ENCODE measurements at regions not wholly inside any gene's neighbourhood (a gene's known extent, or its start where the extent isn't known, plus 50 kb on each side); places are given as distances from the start of the nearest gene placed in this dataset.

DNA sequence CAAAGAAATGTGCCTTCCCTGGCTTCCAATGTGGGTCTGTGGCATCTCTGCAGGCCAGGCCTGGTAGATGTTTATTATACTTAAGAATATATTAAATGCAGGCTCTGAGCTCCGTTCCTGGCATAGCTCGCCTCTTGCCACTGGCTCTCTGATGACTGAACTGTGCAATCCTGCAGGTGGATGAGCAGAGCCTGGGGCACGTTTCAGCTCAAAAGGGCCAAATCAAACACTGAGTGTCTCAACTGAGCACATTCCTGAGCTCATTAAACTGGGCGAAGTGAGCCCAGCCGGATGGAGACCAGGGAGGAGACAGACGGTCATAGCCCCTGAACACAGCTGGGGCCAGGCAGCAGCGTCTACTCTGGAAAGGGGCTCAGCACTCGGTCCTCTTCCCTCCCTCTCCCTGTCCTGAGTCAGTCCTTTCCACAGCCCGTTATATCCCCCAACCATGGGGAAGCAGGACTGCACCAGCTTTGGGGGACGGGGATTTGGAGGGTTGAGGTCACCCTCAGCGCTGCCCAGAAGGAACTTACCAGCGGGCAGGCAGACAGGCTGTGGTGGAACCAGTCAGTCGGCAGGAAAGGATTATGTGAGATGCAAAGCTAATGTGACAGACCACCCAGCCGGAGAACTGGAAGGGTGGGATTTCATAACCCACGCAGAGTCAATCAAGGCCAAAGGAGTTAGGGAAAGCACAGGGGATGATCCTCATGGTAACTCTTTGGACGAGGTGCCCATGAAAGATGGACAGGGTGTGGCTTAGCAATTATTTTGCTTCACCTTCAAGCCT is 77.4 kb upstream of the ANKRD34C start:
- DNase-seq (ENCODE audit: low read depth): peak; percentile 50
- no peak for TF ChIP-seq CTCF (IDR thresholded peaks at IDR 0.05; ENCODE audit: control insufficient read depth, extremely low read depth, insufficient read depth)

DNA sequence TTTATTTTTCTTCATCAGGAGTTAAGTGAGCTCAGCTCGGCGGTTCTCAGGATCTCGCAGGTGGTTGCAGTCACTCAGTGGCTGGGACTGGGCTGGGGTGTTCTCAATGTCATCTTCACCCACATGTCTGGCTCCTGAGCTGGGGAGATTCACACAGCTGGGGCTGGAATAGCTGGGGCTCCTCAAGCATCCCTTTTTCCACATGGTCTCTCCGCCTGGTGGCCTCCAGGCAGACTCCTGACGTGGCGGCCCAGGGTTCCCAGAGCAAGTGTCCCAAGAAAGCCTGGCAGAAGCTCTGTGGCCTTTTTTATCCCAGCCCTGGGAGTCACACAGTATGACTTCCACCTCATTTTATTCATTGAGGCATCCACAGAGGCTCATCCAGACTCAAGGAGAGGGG is 84.1 kb upstream of the ANKRD34C start:
- no peak for TF ChIP-seq CTCF (IDR thresholded peaks at IDR 0.05; ENCODE audit: control insufficient read depth, extremely low read depth, insufficient read depth)
- no peak for DNase-seq (ENCODE audit: low read depth)
- H3K4me3 ChIP-seq (ENCODE audit: low read depth, low read length): no peak overlapping the region

More for the DNA sequence above, 77.4 kb upstream of the ANKRD34C start:
- no peak overlapping the region for H3K4me3 ChIP-seq (ENCODE audit: low read depth, low read length)

- no peak for TF ChIP-seq CTCF (IDR thresholded peaks at IDR 0.05; ENCODE audit: control insufficient read depth, extremely low read depth, insufficient read depth)
- H3K4me3 ChIP-seq (ENCODE audit: low read depth, low read length): no peak overlapping the region
- DNase-seq (ENCODE audit: low read depth): no peak
These were observed 85.2 kb upstream of the ANKRD34C start for GRCh38 chr15:79197285-79197684.

DNA sequence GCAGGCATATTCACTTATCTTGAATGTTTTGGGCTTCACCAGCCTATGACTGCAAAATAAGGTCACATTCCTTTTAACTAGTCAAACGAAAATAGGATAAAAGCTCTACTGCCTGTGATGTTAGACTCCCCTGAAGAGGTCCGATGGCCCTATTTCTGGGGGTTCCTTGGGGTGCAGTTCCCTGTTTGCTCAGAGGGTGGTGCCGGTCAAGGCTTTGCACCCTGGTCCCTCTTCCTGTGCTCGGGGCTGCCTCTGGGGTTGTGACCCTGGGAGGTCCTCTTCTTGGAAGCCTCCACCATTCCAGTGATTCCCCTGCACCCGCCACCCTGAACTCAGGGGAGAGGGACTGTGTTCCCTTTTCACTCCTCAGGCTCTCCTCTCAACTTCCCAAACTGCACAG is 86.7 kb upstream of the ANKRD34C start:
- no peak overlapping the region for H3K4me3 ChIP-seq (ENCODE audit: low read depth, low read length)
- DNase-seq (ENCODE audit: low read depth): no peak
- no peak for TF ChIP-seq CTCF (IDR thresholded peaks at IDR 0.05; ENCODE audit: control insufficient read depth, extremely low read depth, insufficient read depth)

DNA sequence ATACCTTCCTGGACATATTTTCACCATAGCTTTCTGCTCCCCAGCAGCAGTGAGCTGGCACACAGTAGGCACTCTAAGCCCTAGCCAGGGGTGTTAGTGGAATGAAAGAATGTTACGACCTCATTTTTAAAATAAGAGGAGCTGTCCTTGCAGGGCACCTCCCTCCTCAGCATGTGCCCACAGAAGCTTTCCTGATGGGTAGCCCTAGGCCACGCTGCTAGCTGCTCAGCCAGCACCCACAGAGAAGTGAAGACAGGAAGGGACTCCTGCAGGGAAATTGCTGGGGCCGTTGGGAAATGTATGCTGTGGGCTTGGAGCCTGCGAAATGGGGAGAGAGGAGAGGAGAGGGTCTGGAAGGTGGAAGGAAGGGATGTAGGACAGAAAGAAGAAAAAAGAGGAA is 87.3 kb upstream of the ANKRD34C start:
- no peak for TF ChIP-seq CTCF (IDR thresholded peaks at IDR 0.05; ENCODE audit: control insufficient read depth, extremely low read depth, insufficient read depth)
- no peak overlapping the region for H3K4me3 ChIP-seq (ENCODE audit: low read depth, low read length)
- DNase-seq (ENCODE audit: low read depth): no peak

DNA sequence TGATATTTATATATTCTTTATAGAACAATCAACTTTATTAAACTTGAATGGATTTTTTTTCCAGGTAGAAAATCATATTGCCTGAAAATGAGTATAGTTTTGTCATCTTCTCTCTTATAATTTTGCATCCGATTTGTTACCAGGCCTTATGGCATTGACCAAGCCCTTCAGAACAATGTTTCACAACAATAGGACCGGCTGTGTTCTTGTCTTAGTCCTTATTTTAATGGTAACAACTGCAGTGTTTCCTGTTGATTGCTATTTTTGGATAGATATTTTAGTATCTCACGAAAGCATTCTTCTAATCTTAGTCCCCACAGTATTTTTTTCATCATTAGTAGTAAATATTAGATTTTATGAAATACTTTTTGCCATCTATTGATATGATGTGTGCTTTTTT is 88.1 kb upstream of the ANKRD34C start:
- TF ChIP-seq CTCF (IDR thresholded peaks at IDR 0.05; ENCODE audit: control insufficient read depth, extremely low read depth, insufficient read depth): no peak

DNA sequence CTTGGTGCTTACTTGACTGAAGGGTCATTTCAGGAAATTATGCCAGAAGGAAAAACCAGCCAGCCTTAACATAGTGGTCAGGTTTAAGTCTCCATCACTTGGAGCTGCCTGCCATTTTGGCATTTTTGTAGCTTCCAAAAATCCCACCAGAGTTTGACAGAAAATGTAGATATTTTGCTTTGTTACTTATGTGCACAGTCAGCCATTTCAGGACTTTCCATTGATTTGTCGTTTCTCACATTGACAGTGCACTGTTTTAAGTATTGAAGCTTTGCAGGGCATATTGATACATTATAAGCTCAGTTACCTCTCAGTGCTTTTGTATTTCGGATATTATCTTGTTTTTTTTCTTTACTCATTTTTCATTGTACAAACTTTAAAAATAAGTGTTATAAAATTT is 89.0 kb upstream of the ANKRD34C start:
- H3K4me3 ChIP-seq (ENCODE audit: low read depth, low read length): no peak overlapping the region
- no peak for TF ChIP-seq CTCF (IDR thresholded peaks at IDR 0.05; ENCODE audit: control insufficient read depth, extremely low read depth, insufficient read depth)
- DNase-seq (ENCODE audit: low read depth): no peak

More for the DNA sequence above, 88.1 kb upstream of the ANKRD34C start:
- DNase-seq (ENCODE audit: low read depth): no peak
- no peak overlapping the region for H3K4me3 ChIP-seq (ENCODE audit: low read depth, low read length)

Measured in LNCaP clone FGC (cell line).